ENCODE measurements at regions not wholly inside any gene's neighbourhood (a gene's known extent, or its start where the extent isn't known, plus 50 kb on each side); places are given as distances from the start of the nearest gene placed in this dataset.

- no peak for DNase-seq (ENCODE audit: low read depth in 2 of 2)
These were observed 144.6 kb upstream of the MAP9 start for GRCh38 chr4:155521382-155521781.

GRCh38 chr4:155515444-155516075 is 138.8 kb upstream of the MAP9 start:
- DNase-seq (ENCODE audit: low read depth in 2 of 2), result no peak

- no peak for DNase-seq (ENCODE audit: low read depth in 2 of 2)
These were observed 137.9 kb upstream of the MAP9 start for GRCh38 chr4:155514628-155515027.

GRCh38 chr4:155512817-155513216 is 136.1 kb upstream of the MAP9 start:
- DNase-seq (ENCODE audit: low read depth in 2 of 2), result no peak

GRCh38 chr4:155512046-155512445 is 135.3 kb upstream of the MAP9 start:
- DNase-seq (ENCODE audit: low read depth in 2 of 2), result no peak

- no peak for DNase-seq (ENCODE audit: low read depth in 2 of 2)
These were observed 134.0 kb upstream of the MAP9 start for GRCh38 chr4:155510771-155511170.

GRCh38 chr4:155509555-155509954 is 132.8 kb upstream of the MAP9 start:
- DNase-seq (ENCODE audit: low read depth in 2 of 2), result no peak

- no peak for DNase-seq (ENCODE audit: low read depth in 2 of 2)
These were observed 130.0 kb upstream of the MAP9 start for GRCh38 chr4:155506745-155507144.

- DNase-seq (ENCODE audit: low read depth in 2 of 2), result no peak
These were observed 128.6 kb upstream of the MAP9 start for GRCh38 chr4:155505321-155505720.

- no peak for DNase-seq (ENCODE audit: low read depth in 2 of 2)
These were observed 120.5 kb upstream of the MAP9 start for GRCh38 chr4:155497306-155497705.

- no peak for DNase-seq (ENCODE audit: low read depth in 2 of 2)
These were observed 119.5 kb upstream of the MAP9 start for GRCh38 chr4:155496294-155496626.

GRCh38 chr4:155495572-155496293 is 119.0 kb upstream of the MAP9 start:
- DNase-seq (ENCODE audit: low read depth in 2 of 2), result no peak

- no peak for DNase-seq (ENCODE audit: low read depth in 2 of 2)
These were observed 117.4 kb upstream of the MAP9 start for GRCh38 chr4:155494037-155494718.

- DNase-seq (ENCODE audit: low read depth in 2 of 2), result no peak
These were observed 114.8 kb upstream of the MAP9 start for GRCh38 chr4:155491336-155492120.

- DNase-seq (ENCODE audit: low read depth in 2 of 2), result no peak
These were observed 112.5 kb upstream of the MAP9 start for GRCh38 chr4:155489271-155489670.

- no peak for DNase-seq (ENCODE audit: low read depth in 2 of 2)
These were observed 111.9 kb upstream of the MAP9 start for GRCh38 chr4:155488691-155489090.

- no peak for DNase-seq (ENCODE audit: low read depth in 2 of 2)
These were observed 110.4 kb upstream of the MAP9 start for GRCh38 chr4:155487210-155487609.

GRCh38 chr4:155481150-155481549 is 104.4 kb upstream of the MAP9 start:
- DNase-seq (ENCODE audit: low read depth in 2 of 2), result no peak

- no peak for DNase-seq (ENCODE audit: low read depth in 2 of 2)
These were observed 103.1 kb upstream of the MAP9 start for GRCh38 chr4:155479835-155480234.

GRCh38 chr4:155478336-155478835 is 101.6 kb upstream of the MAP9 start:
- no peak for DNase-seq (ENCODE audit: low read depth in 2 of 2)

GRCh38 chr4:155474758-155475157 is 98.0 kb upstream of the MAP9 start:
- DNase-seq (ENCODE audit: low read depth in 2 of 2), result no peak

GRCh38 chr4:155473420-155474095 is 96.8 kb upstream of the MAP9 start:
- DNase-seq (ENCODE audit: low read depth in 2 of 2), result no peak

Data from stimulated activated CD8-positive, alpha-beta memory T cell treated with anti-CD3 and anti-CD28 coated beads, Interleukin-2, amount 100 ng/mL, for 1 hour (primary cell).